Esophagus muscularis mucosa (tissue), 4 donors: ENCODE measurements at regions not wholly inside any gene's neighbourhood (a gene's known extent, or its start where the extent isn't known, plus 50 kb on each side); places are given as distances from the start of the nearest gene placed in this dataset.

Experiments
- DNase-seq: peaks from one replicate; pipeline ENCODE4 v3.0.0-alpha.2; 2017; ENCODE audit errors: extremely low spot score
- H3K27ac ChIP-seq, 4 donors: fragments of 200-600 bp; sonication (generic); replicated peaks in 1 of 4; 1 replicate in 3 of 4; 2 replicates in 1 of 4; pipeline ENCODE4 v1.5.1; 2016 to 2019; ENCODE audit warnings: mild to moderate bottlenecking in 1 of 4
- H3K27me3 ChIP-seq, 4 donors: fragments of 200-600 bp; sonication (generic); one replicate each; pipeline versions ENCODE4 v1.5.1 to v1.6.0; 2016 to 2019
- H3K36me3 ChIP-seq, 4 donors: fragments of 200-600 bp; sonication (generic); one replicate each; pipeline ENCODE4 v1.5.1; 2016 to 2019
- H3K4me1 ChIP-seq, 4 donors: fragments of 200-600 bp; sonication (generic); one replicate each; pipeline ENCODE4 v1.5.1; 2016 to 2019
- H3K4me3 ChIP-seq, 4 donors: fragments of 200-600 bp; sonication (generic); 1 replicate in 2 of 4; 2 replicates in 2 of 4; pipeline ENCODE4 v1.5.1; 2016 to 2019; ENCODE audit warnings: mild to moderate bottlenecking in 4 of 4, moderate library complexity in 1 of 4
- H3K9me3 ChIP-seq, 4 donors: fragments of 200-600 bp; sonication (generic); 1 replicate in 3 of 4; 2 replicates in 1 of 4; pipeline ENCODE4 v1.5.1; 2016 to 2019
- EP300 ChIP-seq: sonication (generic); formaldehyde crosslinking; IDR thresholded peaks from one replicate; pipeline ENCODE4 v1.6.1; 2017; ENCODE audit warnings: antibody characterized with exemption
- POLR2A ChIP-seq: fragments of 450-650 bp; IDR thresholded peaks from one replicate; pipeline ENCODE4 v1.6.1; 2017; ENCODE audit warnings: antibody characterized with exemption, moderate library complexity, mild to moderate bottlenecking, low read depth
- POLR2AphosphoS5 ChIP-seq, 2 donors: sonication (generic); formaldehyde crosslinking; IDR thresholded peaks; one replicate each; pipeline ENCODE4 v1.6.1; 2017; ENCODE audit warnings: antibody characterized with exemption in 2 of 2
- WGBS: methylation state at CpG from one replicate; pipeline ENCODE4 v1.1.5; 2018; 5-methylcytosine and 5-hydroxymethylcytosine counted together
- intact Hi-C: fragments of 100-400 bp; cut with DNase I; formaldehyde crosslinking; loops from one replicate; pipeline ENCODE4 v1.15.1; 2023
- TF ChIP-seq, protein P1 (sequence below), 3 experiments: fragments of 200-600 bp in 2 of 3; fragments of 450-650 bp in 1 of 3; sonication (generic) in 2 of 3; IDR thresholded peaks; one replicate each; pipeline ENCODE4 v1.5.1; 2017 to 2019; ENCODE audit warnings: antibody characterized with exemption in 3 of 3, mild to moderate bottlenecking in 2 of 3, moderate library complexity in 1 of 3

DNA sequence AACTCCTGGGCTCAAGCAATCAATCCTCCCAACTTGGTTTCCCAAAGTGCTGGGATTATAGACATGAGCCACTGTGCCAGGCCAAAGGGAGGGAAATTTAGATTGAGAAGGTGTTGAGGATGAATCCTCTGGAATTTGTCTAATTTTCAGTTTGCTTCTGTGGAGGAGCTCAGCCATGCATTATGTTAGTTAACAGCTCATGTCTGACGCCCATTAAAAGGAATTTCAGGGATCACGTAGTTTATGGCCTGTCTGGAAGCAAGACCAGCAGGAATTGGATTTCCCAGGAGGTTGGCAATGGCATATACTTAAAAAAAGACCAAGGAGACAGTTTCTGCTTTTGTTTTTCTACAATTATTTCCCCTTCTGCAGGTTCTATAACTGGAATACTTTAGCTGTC lies 165.7 kb downstream of the OTUD1 start:
- DNase-seq, result peak; percentile 19
- intact Hi-C loops, result no loop called here
- Histone ChIP-seq H3K4me3 (no peak overlapping the region), H3K27me3 (no peaks in the 10 kb centered on the region), H3K36me3 (no peaks in the 10 kb centered on the region), H3K4me1 (no peaks in the 10 kb centered on the region), H3K27ac (no peak overlapping the region), H3K9me3 (no peaks in the 10 kb centered on the region)
- TF ChIP-seq POLR2AphosphoS5 (IDR thresholded peaks at IDR 0.05) (no peak), POLR2A (no peak), EP300 (no peak)
- TF ChIP-seq, protein P1, sequence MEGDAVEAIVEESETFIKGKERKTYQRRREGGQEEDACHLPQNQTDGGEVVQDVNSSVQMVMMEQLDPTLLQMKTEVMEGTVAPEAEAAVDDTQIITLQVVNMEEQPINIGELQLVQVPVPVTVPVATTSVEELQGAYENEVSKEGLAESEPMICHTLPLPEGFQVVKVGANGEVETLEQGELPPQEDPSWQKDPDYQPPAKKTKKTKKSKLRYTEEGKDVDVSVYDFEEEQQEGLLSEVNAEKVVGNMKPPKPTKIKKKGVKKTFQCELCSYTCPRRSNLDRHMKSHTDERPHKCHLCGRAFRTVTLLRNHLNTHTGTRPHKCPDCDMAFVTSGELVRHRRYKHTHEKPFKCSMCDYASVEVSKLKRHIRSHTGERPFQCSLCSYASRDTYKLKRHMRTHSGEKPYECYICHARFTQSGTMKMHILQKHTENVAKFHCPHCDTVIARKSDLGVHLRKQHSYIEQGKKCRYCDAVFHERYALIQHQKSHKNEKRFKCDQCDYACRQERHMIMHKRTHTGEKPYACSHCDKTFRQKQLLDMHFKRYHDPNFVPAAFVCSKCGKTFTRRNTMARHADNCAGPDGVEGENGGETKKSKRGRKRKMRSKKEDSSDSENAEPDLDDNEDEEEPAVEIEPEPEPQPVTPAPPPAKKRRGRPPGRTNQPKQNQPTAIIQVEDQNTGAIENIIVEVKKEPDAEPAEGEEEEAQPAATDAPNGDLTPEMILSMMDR (IDR thresholded peaks at IDR 0.05), result no peak
- WGBS, result 56% methylated on average over 2 of the region's 2 CpGs

DNA sequence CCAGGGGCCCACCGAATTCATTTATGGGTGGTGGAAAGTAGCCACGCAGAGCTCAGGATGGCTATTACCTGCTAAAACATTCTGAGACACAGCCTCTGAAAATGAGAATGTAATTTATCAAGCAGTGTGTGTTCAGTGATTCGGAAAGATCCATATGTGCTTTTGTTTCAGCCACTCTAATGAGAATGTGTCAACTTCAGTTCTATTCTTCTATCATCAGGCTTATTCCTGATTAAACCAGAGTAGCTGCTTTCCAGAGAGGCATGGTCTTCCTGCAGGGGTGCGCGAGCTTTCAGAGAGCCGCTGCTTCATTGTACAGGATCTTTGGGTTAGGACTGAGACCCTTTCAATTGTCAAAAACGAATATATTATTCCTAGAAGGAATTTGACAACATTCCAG lies 167.6 kb downstream of the OTUD1 start:
- no peak for TF ChIP-seq EP300
- TF ChIP-seq, protein P1 (IDR thresholded peaks at IDR 0.05), result no peak
- no peak for TF ChIP-seq POLR2A
- no peak for TF ChIP-seq POLR2AphosphoS5 (IDR thresholded peaks at IDR 0.05)
- no peak overlapping the region for H3K27ac ChIP-seq
- H3K9me3 ChIP-seq, result no peaks in the 10 kb centered on the region
- H3K27me3 ChIP-seq, result no peaks in the 10 kb centered on the region
- H3K36me3 ChIP-seq, result no peaks in the 10 kb centered on the region
- intact Hi-C loops, result no loop called here
- 84% methylated on average over 7 of the region's 7 CpGs for WGBS
- H3K4me1 ChIP-seq, result peaks cover 0 to 13% (median 11%) of the 10 kb centered on the region in 4 donors
- peak; percentile 37 for DNase-seq
- H3K4me3 ChIP-seq, result no peak overlapping the region

DNA sequence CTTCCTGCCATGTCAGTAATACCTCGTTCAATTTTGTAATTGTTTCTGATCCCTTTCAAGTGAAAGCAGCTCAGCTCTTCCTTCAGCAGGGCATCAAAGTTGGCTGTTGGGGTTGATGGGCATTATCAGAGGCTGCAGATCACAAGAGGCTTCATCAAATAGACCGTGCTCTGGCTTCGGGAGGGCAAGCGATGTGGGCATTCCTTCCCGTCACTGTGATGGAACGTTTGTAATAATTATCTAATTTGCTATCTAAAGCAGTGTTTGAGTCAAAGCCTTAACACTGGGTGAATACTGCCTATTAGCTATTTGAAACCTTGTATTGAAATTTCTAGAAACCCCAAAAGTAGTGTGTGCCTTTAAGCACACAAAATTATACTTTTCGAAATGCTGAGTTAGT lies 170.1 kb downstream of the OTUD1 start:
- no peaks in the 10 kb centered on the region for H3K36me3 ChIP-seq
- H3K4me3 ChIP-seq, result no peak overlapping the region
- intact Hi-C loops, result no loop called here
- no peak for TF ChIP-seq EP300
- no peak for TF ChIP-seq POLR2A
- no peak for TF ChIP-seq POLR2AphosphoS5 (IDR thresholded peaks at IDR 0.05)
- TF ChIP-seq, protein P1 (IDR thresholded peaks at IDR 0.05), result no peak
- WGBS, result 80% methylated on average over 7 of the region's 7 CpGs
- no peak overlapping the region for H3K27ac ChIP-seq
- H3K27me3 ChIP-seq, result no peaks in the 10 kb centered on the region
- DNase-seq, result peak; percentile 29
- H3K4me1 ChIP-seq, result peaks cover 0 to 15% (median 12%) of the 10 kb centered on the region in 4 donors
- H3K9me3 ChIP-seq, result no peaks in the 10 kb centered on the region

DNA sequence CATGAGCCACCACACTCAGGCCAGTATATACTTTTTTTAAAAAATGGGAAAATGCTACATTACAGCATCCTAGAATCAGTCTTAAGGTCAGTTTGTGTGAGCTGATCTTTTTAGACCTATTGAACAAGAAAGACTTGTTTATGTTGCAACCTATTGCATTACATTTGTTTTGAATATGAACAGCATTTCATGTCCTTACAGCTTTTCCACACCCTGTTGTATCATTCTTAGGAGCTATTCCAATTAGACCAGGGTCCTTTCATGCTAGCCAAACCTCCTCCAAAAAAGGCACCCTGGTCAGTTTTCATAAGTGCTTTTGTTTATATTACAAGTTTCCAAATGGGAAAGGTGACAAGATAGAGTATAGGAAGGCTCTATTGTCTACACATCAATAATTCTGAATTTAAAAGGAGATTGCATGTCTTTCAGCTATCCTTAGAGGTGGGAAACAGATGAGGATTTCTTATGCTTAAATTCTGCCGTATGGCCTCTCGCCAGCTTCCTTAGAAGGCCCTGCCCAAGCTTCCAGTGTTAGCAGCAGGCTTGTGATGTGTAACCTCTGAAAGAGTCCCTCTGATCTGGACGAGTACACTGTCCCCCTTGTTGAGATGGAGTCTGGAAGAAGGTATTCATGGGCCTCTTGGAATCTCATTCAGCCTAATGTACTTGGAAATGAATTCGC lies 171.9 kb downstream of the OTUD1 start:
- DNase-seq, result no peak
- WGBS, result 46% methylated on average over 4 of the region's 4 CpGs

More for the DNA sequence above, 171.9 kb downstream of the OTUD1 start:
- no peak for TF ChIP-seq POLR2AphosphoS5 (IDR thresholded peaks at IDR 0.05)
- TF ChIP-seq, protein P1 (IDR thresholded peaks at IDR 0.05), result no peak
- TF ChIP-seq EP300, result no peak
- TF ChIP-seq POLR2A, result no peak
- Histone ChIP-seq H3K27ac (peak overlapping the region in 2 of 4 donors; percentile 5 to 10), H3K36me3 (no peaks in the 10 kb centered on the region), H3K9me3 (no peaks in the 10 kb centered on the region), H3K4me1 (peaks cover 0 to 15% (median 12%) of the 10 kb centered on the region in 4 donors), H3K4me3 (no peak overlapping the region), H3K27me3 (no peaks in the 10 kb centered on the region)
- intact Hi-C loops, result no loop called here
